H9 (cell line): ENCODE measurements at regions not wholly inside any gene's neighbourhood (a gene's known extent, or its start where the extent isn't known, plus 50 kb on each side); places are given as distances from the start of the nearest gene placed in this dataset.
A peak's percentile ranks its signal among the peaks of the same experiment; 100 is the strongest.

Source experiments
- DNase-seq: peaks from one replicate; pipeline ENCODE4 v3.0.0-alpha.2; 2017
- H2AFZ ChIP-seq: one replicate; pipeline ENCODE4 v1.6.1; 2013; ENCODE audit warnings: mild to moderate bottlenecking, low read length, control low read depth, moderate library complexity
- H2AK5ac ChIP-seq: 2 replicates; pipeline ENCODE4 v1.6.1; 2013; ENCODE audit warnings: low read length, control low read depth, mixed read lengths; ENCODE audit not compliant: insufficient read length
- H2BK120ac ChIP-seq: one replicate; pipeline ENCODE4 v1.6.1; 2013; ENCODE audit warnings: low read depth, mild to moderate bottlenecking, low read length, control low read depth, inconsistent platforms; ENCODE audit not compliant: poor library complexity, severe bottlenecking
- H2BK12ac ChIP-seq: 2 replicates; pipeline ENCODE4 v1.6.1; 2013; ENCODE audit warnings: low read length, control low read depth, mixed read lengths, low read depth; ENCODE audit not compliant: insufficient read length
- H2BK15ac ChIP-seq: 2 replicates; pipeline ENCODE4 v1.6.1; 2013; ENCODE audit warnings: low read depth, low read length, control low read depth
- H2BK20ac ChIP-seq: one replicate; pipeline ENCODE4 v1.6.1; 2013; ENCODE audit warnings: low read depth, mild to moderate bottlenecking, low read length, control low read depth, inconsistent platforms; ENCODE audit not compliant: poor library complexity, severe bottlenecking
- H2BK5ac ChIP-seq: 2 replicates; pipeline ENCODE4 v1.6.1; 2013; ENCODE audit warnings: low read length, control low read depth, mixed read lengths; ENCODE audit not compliant: insufficient read length
- H3K14ac ChIP-seq: 2 replicates; pipeline ENCODE4 v1.6.1; 2013; ENCODE audit warnings: low read length, control low read depth; ENCODE audit not compliant: insufficient read depth
- H3K18ac ChIP-seq: 2 replicates; pipeline ENCODE4 v1.6.1; 2013; ENCODE audit warnings: low read depth, mild to moderate bottlenecking, mixed read lengths, low read length, control low read depth; ENCODE audit not compliant: insufficient read length
- H3K23ac ChIP-seq: 2 replicates; pipeline ENCODE4 v1.6.1; 2013; ENCODE audit warnings: low read length, control low read depth, mixed read lengths, low read depth; ENCODE audit not compliant: insufficient read length
- H3K23me2 ChIP-seq: 2 replicates; pipeline ENCODE4 v1.6.1; 2013; ENCODE audit warnings: low read depth, mild to moderate bottlenecking, mixed read lengths, low read length, control low read depth; ENCODE audit not compliant: insufficient read length, poor library complexity, severe bottlenecking
- H3K27ac ChIP-seq: 2 replicates; pipeline ENCODE4 v1.5.1; 2013; ENCODE audit warnings: low read length, control low read depth, mixed read lengths, low read depth; ENCODE audit not compliant: insufficient read length
- H3K27me3 ChIP-seq: 2 replicates; pipeline ENCODE4 v1.6.1; 2013; ENCODE audit warnings: low read length, control low read depth, inconsistent platforms; ENCODE audit not compliant: insufficient read depth
- H3K4ac ChIP-seq: 2 replicates; pipeline ENCODE4 v1.6.1; 2013; ENCODE audit warnings: low read depth, mild to moderate bottlenecking, control low read depth, inconsistent platforms, low read length, moderate library complexity
- H3K4me1 ChIP-seq: 2 replicates; pipeline ENCODE4 v1.6.1; 2013; ENCODE audit warnings: low read length, control low read depth, inconsistent platforms; ENCODE audit not compliant: insufficient read depth
- H3K4me2 ChIP-seq: 2 replicates; pipeline ENCODE4 v1.6.1; 2013; ENCODE audit warnings: low read length, control low read depth, mixed read lengths; ENCODE audit not compliant: insufficient read length, insufficient read depth
- H3K56ac ChIP-seq: 2 replicates; pipeline ENCODE4 v1.6.1; 2013; ENCODE audit warnings: low read depth, mild to moderate bottlenecking, mixed read lengths, low read length, control low read depth; ENCODE audit not compliant: insufficient read length
- H3K79me1 ChIP-seq: 2 replicates; pipeline ENCODE4 v1.6.1; 2013; ENCODE audit warnings: low read depth, mild to moderate bottlenecking, moderate library complexity, low read length, control low read depth, inconsistent platforms; ENCODE audit not compliant: insufficient read depth, poor library complexity, severe bottlenecking
- H3K79me2 ChIP-seq: 2 replicates; pipeline ENCODE4 v1.6.1; 2013; ENCODE audit warnings: low read length, control low read depth, inconsistent platforms; ENCODE audit not compliant: insufficient read depth
- H3K9ac ChIP-seq: 2 replicates; pipeline ENCODE4 v1.6.1; 2013; ENCODE audit warnings: low read length, control low read depth, mixed read lengths; ENCODE audit not compliant: insufficient read length; ENCODE audit errors: extremely low read depth
- H3K9me3 ChIP-seq: one replicate; pipeline ENCODE4 v1.6.1; 2013; ENCODE audit warnings: low read depth, low read length, inconsistent platforms; ENCODE audit not compliant: control insufficient read depth
- H3T11ph ChIP-seq: one replicate; pipeline ENCODE4 v1.6.1; 2013; ENCODE audit warnings: mild to moderate bottlenecking, low read length, control low read depth, inconsistent platforms
- H4K20me1 ChIP-seq: one replicate; pipeline ENCODE4 v1.6.1; 2013; ENCODE audit not compliant: control insufficient read depth, insufficient read length, insufficient read depth
- H4K5ac ChIP-seq: 2 replicates; pipeline ENCODE4 v1.6.1; 2013; ENCODE audit warnings: low read depth, mild to moderate bottlenecking, mixed read lengths, low read length, control low read depth; ENCODE audit not compliant: insufficient read length
- H4K8ac ChIP-seq: replicated peaks from 2 replicates; pipeline ENCODE4 v1.6.1; 2013; ENCODE audit warnings: low read length, control low read depth, mixed read lengths, low read depth; ENCODE audit not compliant: insufficient read length
- H4K91ac ChIP-seq: 2 replicates; pipeline ENCODE4 v1.6.1; 2013; ENCODE audit warnings: low read depth, mild to moderate bottlenecking, moderate library complexity, mixed read lengths, low read length, control low read depth; ENCODE audit not compliant: insufficient read length
- H3K27ac Mint-ChIP-seq, 3 experiments: 2 replicates in 2 of 3; 3 replicates in 1 of 3; pipeline ENCODE4 v1.8.0; 2020 to 2021; ENCODE audit warnings: mixed read lengths in 3 of 3, mild to moderate bottlenecking in 1 of 3, moderate library complexity in 1 of 3
- H3K27me3 Mint-ChIP-seq: 2 replicates; pipeline ENCODE4 v1.8.0; 2021; ENCODE audit warnings: low read depth, mild to moderate bottlenecking, moderate library complexity, mixed read lengths
- H3K36me3 Mint-ChIP-seq, 3 experiments: 2 replicates in 2 of 3; 3 replicates in 1 of 3; pipeline ENCODE4 v1.8.0; 2020 to 2021; ENCODE audit warnings: low read depth in 3 of 3, mixed read lengths in 3 of 3; ENCODE audit not compliant: insufficient read depth in 1 of 3
- H3K4me1 Mint-ChIP-seq, 2 experiments: 2 replicates each; pipeline ENCODE4 v1.8.0; 2020; ENCODE audit warnings: mixed read lengths in 2 of 2
- H3K4me3 Mint-ChIP-seq, 2 experiments: 2 replicates in 1 of 2; 3 replicates in 1 of 2; pipeline ENCODE4 v1.8.0; 2020 to 2021; ENCODE audit warnings: mild to moderate bottlenecking in 2 of 2, mixed read lengths in 2 of 2, moderate library complexity in 1 of 2
- H3K9me3 Mint-ChIP-seq, 2 experiments: 2 replicates in 1 of 2; 3 replicates in 1 of 2; pipeline ENCODE4 v1.8.0; 2020; ENCODE audit warnings: mild to moderate bottlenecking in 2 of 2, mixed read lengths in 2 of 2, moderate library complexity in 1 of 2
- CTCF ChIP-seq: fragments of 200-600 bp; sonication (generic); conservative IDR thresholded peaks from 3 replicates; pipeline ENCODE4 v1.8.0; 2021; ENCODE audit warnings: antibody characterized with exemption, mild to moderate bottlenecking
- WGBS: extraction: QIAGEN DNeasy Blood & Tissue Kit; methylation state at CpG from one replicate; pipeline ENCODE4 v1.1.7; 2013; ENCODE audit warnings: missing lambda C conversion rate, low lambda C conversion rate, mixed read lengths; ENCODE audit not compliant: insufficient read length; ENCODE audit errors: extremely low coverage; 5-methylcytosine and 5-hydroxymethylcytosine counted together

GRCh38 chr1:30047576-30047975, 675.8 kb downstream of the MATN1 start:
- Histone ChIP-seq H2AK5ac (no peak overlapping the region), H3K14ac (no peak overlapping the region), H4K91ac (no peak overlapping the region), H3K4me1 (no peaks in the 10 kb centered on the region), H3K56ac (no peak overlapping the region), H4K20me1 (no peaks in the 10 kb centered on the region), H3K79me1 (no peaks in the 10 kb centered on the region), H3K4me2 (no peak overlapping the region), H2BK20ac (no peak overlapping the region), H3K23ac (no peak overlapping the region), H3K4ac (no peak overlapping the region), H2BK5ac (no peak overlapping the region), H2AFZ (no peak overlapping the region), H4K5ac (no peak overlapping the region), H2BK12ac (no peak overlapping the region), H3K27ac (no peak overlapping the region), H3K9me3 (no peaks in the 10 kb centered on the region), H3T11ph (no peak overlapping the region), H4K8ac (no peak overlapping the region), H2BK15ac (no peak overlapping the region), H3K18ac (no peak overlapping the region), H3K27me3 (no peaks in the 10 kb centered on the region), H3K79me2 (no peaks in the 10 kb centered on the region), H3K23me2 (no peaks in the 10 kb centered on the region), H3K9ac (no peak overlapping the region), H2BK120ac (no peak overlapping the region)
- Mint-ChIP-seq H3K4me3 (no peak overlapping the region), H3K4me1 (peaks cover 21 to 25% of the 10 kb centered on the region in 2 experiments), H3K27me3 (no peaks in the 10 kb centered on the region), H3K27ac (no peak overlapping the region), H3K9me3 (peaks cover 0 to 5% of the 10 kb centered on the region in 2 experiments; a peak in 2 of 5 replicates), H3K36me3 (no peaks in the 10 kb centered on the region; a peak in 1 of 7 replicates)
- WGBS: no CpG with 5 or more reads among the region's 3 CpGs
- no peak for TF ChIP-seq CTCF
- DNase-seq: peak; percentile 17
